Lung (tissue), 11 donors: ENCODE measurements at regions not wholly inside any gene's neighbourhood (a gene's known extent, or its start where the extent isn't known, plus 50 kb on each side); places are given as distances from the start of the nearest gene placed in this dataset.

Experiments used
- ATAC-seq: fragments of 200-7000 bp; cut with Tn5 transposase; one replicate; pipeline ENCODE4 v1.9.1; 2020; ENCODE audit warnings: moderate number of reproducible peaks; ENCODE audit not compliant: insufficient read depth, low FRiP score
- DNase-seq, 3 donors: peaks; one replicate each; pipeline ENCODE4 v3.0.0-alpha.2; 2013 to 2017
- H3K27ac ChIP-seq, 2 donors: one replicate each; pipeline ENCODE4 v1.5.1; 2013; ENCODE audit warnings: mild to moderate bottlenecking in 2 of 2, moderate library complexity in 2 of 2, control low read depth in 1 of 2, inconsistent platforms in 1 of 2, low read depth in 1 of 2, low read length in 1 of 2
- H3K27me3 ChIP-seq, 3 donors: one replicate each; pipeline ENCODE4 v1.5.1; 2013; ENCODE audit warnings: low read length in 2 of 3; ENCODE audit not compliant: control insufficient read depth in 3 of 3, insufficient read depth in 3 of 3
- H3K36me3 ChIP-seq, 4 donors: one replicate each; pipeline ENCODE4 v1.5.1; 2013; ENCODE audit warnings: low read length in 4 of 4, mild to moderate bottlenecking in 1 of 4, moderate library complexity in 1 of 4; ENCODE audit not compliant: control insufficient read depth in 4 of 4, insufficient read depth in 4 of 4
- H3K4me1 ChIP-seq, 5 donors: one replicate each; pipeline ENCODE4 v1.5.1; 2013; ENCODE audit warnings: low read length in 5 of 5, mild to moderate bottlenecking in 2 of 5, moderate library complexity in 1 of 5; ENCODE audit not compliant: control insufficient read depth in 5 of 5, insufficient read depth in 5 of 5
- H3K4me3 ChIP-seq: one replicate; pipeline ENCODE4 v1.5.1; 2013; ENCODE audit warnings: mild to moderate bottlenecking, control low read depth, moderate library complexity
- H3K9ac ChIP-seq, 2 donors: one replicate each; pipeline ENCODE4 v1.5.1; 2013; ENCODE audit warnings: low read length in 2 of 2, control low read depth in 1 of 2; ENCODE audit not compliant: insufficient read depth in 1 of 2
- H3K9me3 ChIP-seq, 4 donors: one replicate each; pipeline ENCODE4 v1.5.1; 2013; ENCODE audit warnings: low read length in 3 of 4, mild to moderate bottlenecking in 1 of 4, moderate library complexity in 1 of 4; ENCODE audit not compliant: control insufficient read depth in 4 of 4, insufficient read depth in 3 of 4
- CTCF ChIP-seq: IDR thresholded peaks from 2 replicates; pipeline ENCODE4 v1.5.1; 2012; ENCODE audit warnings: mild to moderate bottlenecking; ENCODE audit errors: control extremely low read depth, extremely low read depth
- WGBS, 2 donors: extraction: QIAGEN DNeasy Blood & Tissue Kit; methylation state at CpG; one replicate each; pipeline ENCODE4 v1.1.7; 2013; 5-methylcytosine and 5-hydroxymethylcytosine counted together
- donor health status: control.
- donor health status: control.
- donor health status: Bipolar disorder and iron deficiency.
- donor health status: healthy.
- donor health status: DM: yes; HTN: yes; CAD: no.

- ATAC-seq, result no peak
- Histone ChIP-seq H3K9ac (no peak overlapping the region), H3K27me3 (no peaks in the 10 kb centered on the region), H3K36me3 (no peaks in the 10 kb centered on the region), H3K27ac (no peak overlapping the region), H3K4me3 (no peak overlapping the region), H3K4me1 (no peaks in the 10 kb centered on the region), H3K9me3 (peaks cover 0 to 6% (median 0%) of the 10 kb centered on the region in 4 donors)
- 65 to 74% methylated on average over 3 of the region's 3 CpGs for WGBS, 2 donors
- no peak for DNase-seq
- TF ChIP-seq CTCF, result no peak
These were observed 554.4 kb downstream of the IRX1 start for GRCh38 chr5:4150067-4150466.

GRCh38 chr5:4156153-4156552, 560.5 kb downstream of the IRX1 start:
- ATAC-seq, result no peak
- no peak for DNase-seq
- whole genome bisulfite sequencing, 2 donors, result 85 to 95% methylated on average over 1 of the region's 1 CpG
- peaks cover 0 to 2% (median under 1%) of the 10 kb centered on the region in 4 donors for H3K9me3 ChIP-seq
- H3K36me3 ChIP-seq, result no peaks in the 10 kb centered on the region
- TF ChIP-seq CTCF, result no peak
- no peak overlapping the region for H3K4me3 ChIP-seq
- H3K9ac ChIP-seq, result no peak overlapping the region
- H3K27ac ChIP-seq, result no peak overlapping the region
- H3K27me3 ChIP-seq, result no peaks in the 10 kb centered on the region
- H3K4me1 ChIP-seq, result peaks cover 0 to 2% (median 0%) of the 10 kb centered on the region in 5 donors

GRCh38 chr5:4156889-4157288, 561.3 kb downstream of the IRX1 start:
- ATAC-seq (no peak), DNase-seq (no peak)
- Histone ChIP-seq H3K4me1 (peaks cover 0 to 4% (median 0%) of the 10 kb centered on the region in 5 donors), H3K9ac (no peak overlapping the region), H3K27ac (no peak overlapping the region), H3K27me3 (no peaks in the 10 kb centered on the region), H3K4me3 (no peak overlapping the region), H3K36me3 (no peaks in the 10 kb centered on the region), H3K9me3 (peaks cover 0 to 2% (median under 1%) of the 10 kb centered on the region in 4 donors)
- TF ChIP-seq CTCF, result no peak

GRCh38 chr5:4158750-4159447, 563.3 kb downstream of the IRX1 start:
- WGBS, 2 donors, result 66 to 70% methylated on average over 3 of the region's 3 CpGs
- H3K9ac ChIP-seq, result no peak overlapping the region
- ATAC-seq, result no peak

More at GRCh38 chr5:4158750-4159447, 563.3 kb downstream of the IRX1 start:
- DNase-seq, result no peak
- Histone ChIP-seq H3K27me3 (no peaks in the 10 kb centered on the region), H3K4me3 (no peak overlapping the region), H3K4me1 (peaks cover 0 to 4% (median 0%) of the 10 kb centered on the region in 5 donors), H3K36me3 (no peaks in the 10 kb centered on the region), H3K27ac (no peak overlapping the region), H3K9me3 (peaks cover 0 to 2% (median under 1%) of the 10 kb centered on the region in 4 donors)
- TF ChIP-seq CTCF, result no peak
